Posterior vena cava (tissue), 2 donors: ENCODE measurements at regions not wholly inside any gene's neighbourhood (a gene's known extent, or its start where the extent isn't known, plus 50 kb on each side); places are given as distances from the start of the nearest gene placed in this dataset.
"Not testable (repeated sequence)": the region's sequence is repeated elsewhere in the genome, so short reads cannot be mapped to it uniquely, and the experiment has no call there.

Source experiments
- DNase-seq: peaks from one replicate; pipeline ENCODE4 v3.0.0-alpha.2; 2020; ENCODE audit warnings: low spot score
- intact Hi-C, 2 donors: fragments of 100-400 bp; cut with DNase I; formaldehyde crosslinking; loops; one replicate each; pipeline versions ENCODE4 v1.14.1 to v1.14.2; 2022 to 2023
- donor health status: DM: yes; HTN: yes; CAD: no.
- donor health status: DM: yes; HTN: yes; CAD: no.

- no peak for DNase-seq
- intact Hi-C loops: loop anchor here in 1 of 2 donors (5.0 kb wide), 1 partner anchor 40 kb away; no protein-coding TSS in a partner anchor
Observed at GRCh38 chr9:75197561-75197960, 109.2 kb downstream of the OSTF1 start.

GRCh38 chr9:75198436-75198835 lies 110.1 kb downstream of the OSTF1 start:
- intact Hi-C loops: loop anchor here in 1 of 2 donors (5.0 kb wide), 1 partner anchor 39 kb away; no protein-coding TSS in a partner anchor
- DNase-seq: no peak

- intact Hi-C loops: no loop called here
- no peak for DNase-seq
Observed at GRCh38 chr9:75200892-75201470, 112.7 kb downstream of the OSTF1 start.

GRCh38 chr9:75201480-75202209 lies 113.3 kb downstream of the OSTF1 start:
- no peak for DNase-seq
- intact Hi-C loops: no loop called here

GRCh38 chr9:75207997-75208396 lies 119.7 kb downstream of the OSTF1 start:
- intact Hi-C loops, DNase-seq: not testable (repeated sequence)

- no peak for DNase-seq
- intact Hi-C loops: no loop called here
Observed at GRCh38 chr9:75210215-75210614, 121.9 kb downstream of the OSTF1 start.

GRCh38 chr9:75213765-75214164 lies 125.5 kb downstream of the OSTF1 start:
- intact Hi-C loops: no loop called here
- no peak for DNase-seq

- intact Hi-C loops: no loop called here
- DNase-seq: no peak
Observed at GRCh38 chr9:75226403-75227139, 138.3 kb downstream of the OSTF1 start.

- DNase-seq: no peak
- intact Hi-C loops: no loop called here
Observed at GRCh38 chr9:75228893-75229292, 140.6 kb downstream of the OSTF1 start.

- no peak for DNase-seq
- intact Hi-C loops: no loop called here
Observed at GRCh38 chr9:75229605-75230332, 141.5 kb downstream of the OSTF1 start.

GRCh38 chr9:75230469-75230868 lies 142.2 kb downstream of the OSTF1 start:
- intact Hi-C loops: no loop called here
- no peak for DNase-seq

- intact Hi-C loops: no loop called here
Observed at GRCh38 chr9:75231167-75231566, 142.9 kb downstream of the OSTF1 start.

GRCh38 chr9:75233011-75233410 lies 144.7 kb downstream of the OSTF1 start:
- no peak for DNase-seq
- intact Hi-C loops: no loop called here

More at GRCh38 chr9:75231167-75231566, 142.9 kb downstream of the OSTF1 start:
- no peak for DNase-seq

GRCh38 chr9:75235632-75236031 lies 147.3 kb downstream of the OSTF1 start:
- DNase-seq: no peak
- intact Hi-C loops: loop anchor here in 1 of 2 donors (5.0 kb wide), 1 partner anchor 38 kb away; no protein-coding TSS in a partner anchor

- no peak for DNase-seq
- intact Hi-C loops: loop anchor here in 1 of 2 donors (5.0 kb wide), 1 partner anchor 41 kb away; no protein-coding TSS in a partner anchor
Observed at GRCh38 chr9:75238311-75238976, 150.1 kb downstream of the OSTF1 start.

- intact Hi-C loops: loop anchor here in 1 of 2 donors (5.0 kb wide), 1 partner anchor 42 kb away; no protein-coding TSS in a partner anchor
- no peak for DNase-seq
Observed at GRCh38 chr9:75239176-75239575, 150.9 kb downstream of the OSTF1 start.

- DNase-seq: no peak
- intact Hi-C loops: no loop called here
Observed at GRCh38 chr9:75242426-75242825, 154.1 kb downstream of the OSTF1 start.

GRCh38 chr9:75246949-75247348 lies 158.6 kb downstream of the OSTF1 start:
- DNase-seq: no peak
- intact Hi-C loops: no loop called here

GRCh38 chr9:75265525-75265972 lies 177.2 kb downstream of the OSTF1 start:
- DNase-seq: no peak
- intact Hi-C loops: loop anchor here in 1 of 2 donors (10.0 kb wide), 1 partner anchor 599 kb away; no protein-coding TSS in a partner anchor
